Retinal pigment epithelial cell (primary cell): ENCODE measurements at regions not wholly inside any gene's neighbourhood (a gene's known extent, or its start where the extent isn't known, plus 50 kb on each side); places are given as distances from the start of the nearest gene placed in this dataset.

Experiments
- DNase-seq: peaks from one replicate; pipeline ENCODE4 v3.0.0-alpha.2; 2010; ENCODE audit warnings: low read depth
- H3K4me3 ChIP-seq: 2 replicates; pipeline ENCODE4 v1.5.1; 2011; ENCODE audit warnings: mild to moderate bottlenecking, low read length, control low read depth, moderate library complexity
- TF ChIP-seq, protein P1 (sequence below): conservative IDR thresholded peaks from 2 replicates; pipeline ENCODE4 v1.5.1; 2011; ENCODE audit warnings: low read depth, low read length, control low read depth, inconsistent platforms

DNA sequence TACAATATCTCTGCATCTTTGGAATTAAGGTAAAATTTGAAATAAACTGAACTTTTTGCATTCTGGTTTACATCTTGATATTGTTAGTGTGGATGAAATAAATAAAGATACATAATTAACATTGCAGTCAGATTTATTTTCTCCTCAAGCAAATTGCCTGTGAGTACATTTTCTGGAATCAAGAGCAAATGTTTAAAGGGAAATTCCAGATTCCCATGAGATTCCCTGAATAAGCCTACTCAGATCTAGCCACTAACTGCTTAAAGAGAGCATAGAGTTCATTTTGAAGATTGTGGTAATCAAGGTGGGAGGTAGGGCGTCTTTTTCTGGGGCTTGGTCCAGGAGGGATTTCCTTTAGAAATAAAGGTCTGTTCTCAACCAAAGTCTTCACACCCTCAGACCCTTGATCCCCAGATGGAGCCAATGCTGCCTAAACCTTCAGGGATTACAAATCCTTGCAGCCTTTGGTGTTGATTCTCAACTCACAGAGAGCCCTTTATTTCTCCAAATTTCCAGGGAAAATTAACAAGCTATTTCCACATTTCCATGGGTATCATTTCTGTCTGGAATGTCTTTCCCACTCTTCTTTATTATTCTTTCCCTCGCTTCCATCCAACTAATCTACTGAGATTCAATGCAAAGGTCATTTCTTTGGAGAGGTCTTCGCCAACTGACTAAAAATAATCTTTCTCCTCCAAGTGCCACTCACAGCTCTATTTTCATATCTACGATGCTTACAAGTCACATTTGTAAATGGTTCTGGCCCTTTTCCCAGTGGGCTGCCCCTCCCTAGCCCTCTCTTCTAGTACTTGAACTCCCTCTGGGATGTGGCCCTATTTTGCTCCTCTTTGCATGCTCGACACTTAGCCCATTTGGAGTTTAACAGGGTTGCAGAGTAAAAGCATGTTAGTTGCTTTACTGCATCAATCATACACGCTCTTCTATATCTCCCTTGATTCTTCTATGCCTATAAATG, 79.8 kb upstream of the SPATS2L start:
- H3K4me3 ChIP-seq = no peak overlapping the region
- TF ChIP-seq, protein P1, sequence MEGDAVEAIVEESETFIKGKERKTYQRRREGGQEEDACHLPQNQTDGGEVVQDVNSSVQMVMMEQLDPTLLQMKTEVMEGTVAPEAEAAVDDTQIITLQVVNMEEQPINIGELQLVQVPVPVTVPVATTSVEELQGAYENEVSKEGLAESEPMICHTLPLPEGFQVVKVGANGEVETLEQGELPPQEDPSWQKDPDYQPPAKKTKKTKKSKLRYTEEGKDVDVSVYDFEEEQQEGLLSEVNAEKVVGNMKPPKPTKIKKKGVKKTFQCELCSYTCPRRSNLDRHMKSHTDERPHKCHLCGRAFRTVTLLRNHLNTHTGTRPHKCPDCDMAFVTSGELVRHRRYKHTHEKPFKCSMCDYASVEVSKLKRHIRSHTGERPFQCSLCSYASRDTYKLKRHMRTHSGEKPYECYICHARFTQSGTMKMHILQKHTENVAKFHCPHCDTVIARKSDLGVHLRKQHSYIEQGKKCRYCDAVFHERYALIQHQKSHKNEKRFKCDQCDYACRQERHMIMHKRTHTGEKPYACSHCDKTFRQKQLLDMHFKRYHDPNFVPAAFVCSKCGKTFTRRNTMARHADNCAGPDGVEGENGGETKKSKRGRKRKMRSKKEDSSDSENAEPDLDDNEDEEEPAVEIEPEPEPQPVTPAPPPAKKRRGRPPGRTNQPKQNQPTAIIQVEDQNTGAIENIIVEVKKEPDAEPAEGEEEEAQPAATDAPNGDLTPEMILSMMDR = no peak

DNA sequence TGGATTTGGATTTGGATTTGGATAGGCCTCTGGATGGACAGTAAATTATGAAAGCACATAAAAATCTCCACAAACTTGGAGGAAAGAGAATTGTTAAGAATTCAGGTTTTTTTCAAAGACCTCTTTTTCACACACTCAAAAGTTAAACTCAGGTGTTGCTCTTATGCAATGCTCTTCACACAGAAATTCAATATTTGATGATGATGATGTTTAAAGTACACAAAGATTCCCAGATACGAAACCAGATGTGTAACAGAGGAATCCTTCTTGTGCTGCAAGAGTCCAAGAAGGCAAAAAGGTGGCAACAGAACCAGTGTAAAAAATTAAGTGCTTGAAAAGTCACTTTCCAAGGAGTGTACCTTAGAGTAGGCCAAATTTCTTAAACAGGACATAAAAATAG, 75.8 kb upstream of the SPATS2L start:
- no peak overlapping the region for H3K4me3 ChIP-seq
- TF ChIP-seq, protein P1 = no peak
- DNase-seq = no peak

More for the DNA sequence above, 79.8 kb upstream of the SPATS2L start:
- no peak for DNase-seq

DNA sequence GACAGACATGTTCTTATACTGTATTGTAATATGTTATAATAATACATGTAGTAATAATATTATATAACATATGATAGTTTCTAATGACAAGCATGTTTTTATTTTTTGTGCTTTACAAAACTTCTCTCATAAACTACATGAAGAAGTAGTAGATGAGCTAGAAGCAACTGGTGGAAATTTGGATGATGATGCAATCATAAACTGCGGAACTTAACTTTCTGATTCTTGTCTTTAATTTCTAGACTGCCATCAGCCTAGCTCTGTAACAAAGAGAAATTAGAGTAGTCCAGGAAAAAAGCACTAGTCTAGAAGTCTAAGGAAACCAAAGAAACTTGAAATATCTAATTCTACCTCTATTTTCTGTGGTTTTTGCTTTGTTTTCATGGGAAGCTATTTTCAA, 71.0 kb upstream of the SPATS2L start:
- no peak overlapping the region for H3K4me3 ChIP-seq
- DNase-seq = no peak
- TF ChIP-seq, protein P1 = no peak

DNA sequence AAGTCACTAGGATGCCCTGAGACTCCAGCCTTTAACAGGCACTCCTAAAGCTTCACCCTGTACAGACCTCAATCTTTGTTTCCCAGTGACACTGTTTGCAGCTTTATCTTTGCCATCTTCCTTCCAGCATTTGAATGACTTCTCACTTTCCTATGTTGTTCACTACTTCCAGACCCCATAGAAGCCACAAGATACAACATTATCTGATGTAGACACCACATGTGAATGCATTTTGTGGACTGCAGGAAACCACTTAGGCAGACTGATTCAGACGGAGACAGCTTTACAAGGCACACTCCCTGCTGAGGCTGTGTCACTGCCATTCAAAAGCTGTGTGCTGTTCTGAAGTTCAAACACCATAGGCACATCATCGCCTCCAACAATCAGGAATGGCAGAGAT, 67.3 kb upstream of the SPATS2L start:
- H3K4me3 ChIP-seq = no peak overlapping the region
- DNase-seq = no peak
- TF ChIP-seq, protein P1 = no peak

DNA sequence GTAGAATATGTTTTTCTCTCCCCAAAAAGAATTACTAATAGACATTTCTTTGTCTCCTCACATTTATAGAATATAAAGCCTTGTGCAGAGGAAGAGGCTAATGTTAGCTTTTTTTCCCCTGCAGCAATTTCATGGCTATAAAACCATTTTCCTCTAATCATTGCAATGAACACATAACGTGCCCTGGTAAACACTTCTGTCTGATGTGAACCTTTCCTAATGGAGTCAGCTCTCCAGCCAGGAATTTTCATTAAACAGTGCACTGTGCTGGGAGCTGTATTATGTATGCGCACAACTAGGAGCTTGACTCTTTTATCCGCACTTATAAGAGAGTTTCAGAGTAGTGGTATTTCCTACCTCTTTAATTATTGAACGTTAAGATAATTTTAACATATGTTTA, 63.9 kb upstream of the SPATS2L start:
- no peak overlapping the region for H3K4me3 ChIP-seq
- TF ChIP-seq, protein P1 = no peak
- no peak for DNase-seq

DNA sequence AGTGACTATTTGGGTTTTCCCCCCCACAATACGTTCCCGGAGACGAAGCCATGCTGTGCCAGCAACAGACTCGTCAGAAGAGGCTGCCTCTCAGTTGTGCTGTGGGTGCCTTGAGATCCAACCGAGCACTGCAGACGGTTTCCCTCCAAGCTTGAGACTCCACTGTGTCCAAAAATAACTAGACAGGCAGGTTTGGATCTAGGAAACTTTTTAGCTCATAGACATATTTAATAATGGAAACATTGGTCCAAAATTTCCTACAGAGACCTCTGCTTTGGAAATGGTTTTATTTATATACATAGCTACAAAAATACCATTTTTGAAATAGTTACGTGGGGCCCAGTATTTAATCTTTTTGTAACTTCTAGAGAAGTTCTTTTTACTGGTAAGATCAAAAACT, 63.1 kb upstream of the SPATS2L start:
- no peak for DNase-seq
- TF ChIP-seq, protein P1 = no peak
- no peak overlapping the region for H3K4me3 ChIP-seq

DNA sequence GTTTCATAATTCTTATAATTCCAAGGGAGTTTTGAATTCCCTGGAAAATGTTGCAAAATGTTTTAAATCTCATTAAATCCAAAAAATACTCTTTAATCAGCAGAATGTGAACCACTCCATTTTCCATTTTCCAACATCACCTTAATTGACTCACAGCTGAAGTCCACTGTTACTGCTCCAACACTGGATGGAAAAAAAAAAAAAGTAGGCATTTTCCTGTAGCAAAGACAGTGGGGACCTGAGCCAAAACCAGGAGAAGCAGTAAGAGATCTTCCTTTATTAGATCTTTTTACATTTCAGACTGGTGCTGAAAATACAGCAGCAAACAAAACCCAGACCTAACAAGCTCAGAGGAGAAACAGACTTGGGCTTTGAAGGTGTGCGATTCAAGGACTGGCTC, 62.4 kb upstream of the SPATS2L start:
- H3K4me3 ChIP-seq = no peak overlapping the region
- TF ChIP-seq, protein P1 = no peak
- DNase-seq = no peak
